HG03565 (cell line): ENCODE measurements at regions not wholly inside any gene's neighbourhood (a gene's known extent, or its start where the extent isn't known, plus 50 kb on each side); places are given as distances from the start of the nearest gene placed in this dataset.

ENCODE experiments used
- ATAC-seq: cut with Tn5 transposase; IDR thresholded peaks from one replicate; pipeline ENCODE4 v1.9.1; 2021; ENCODE audit warnings: mild to moderate bottlenecking, moderate library complexity; ENCODE audit not compliant: unreplicated experiment

DNA sequence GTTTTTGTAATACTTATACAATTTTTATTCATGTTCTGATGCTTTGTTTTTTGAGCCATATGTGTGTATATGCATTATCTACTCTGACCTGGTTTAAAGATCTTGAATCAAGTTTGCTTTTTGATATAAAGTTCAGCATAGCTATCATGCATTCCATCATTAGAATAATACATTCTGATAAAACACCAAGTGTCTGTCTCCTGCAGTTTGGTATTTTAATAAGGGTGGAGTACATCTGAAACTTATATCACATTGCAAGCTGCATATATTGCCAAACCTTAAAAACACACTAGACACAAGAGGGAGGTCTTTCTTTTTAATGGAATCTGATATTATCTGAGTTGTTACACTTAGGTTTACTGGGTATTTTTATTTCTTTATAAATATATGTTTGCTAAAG, 102.8 kb upstream of the ADAMTSL1 start:
- ATAC-seq: no peak

DNA sequence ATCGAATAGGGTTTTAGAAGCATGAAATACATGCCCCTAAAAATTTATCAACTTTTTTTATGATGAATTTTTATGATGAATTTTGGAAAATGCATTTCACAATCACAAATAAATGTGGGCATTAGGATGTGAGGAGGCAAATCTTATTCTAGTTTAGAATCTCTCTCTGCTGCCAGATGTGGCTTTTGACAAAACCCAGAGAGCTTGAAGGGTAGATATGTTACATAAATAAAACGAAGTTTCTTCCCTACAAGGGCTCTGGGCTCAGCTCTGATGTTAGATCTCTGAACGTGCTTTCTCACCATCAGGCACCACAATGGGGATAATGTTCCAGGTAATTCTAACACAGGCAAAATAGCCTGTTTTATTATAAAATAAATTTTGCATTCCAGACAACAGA, 102.3 kb upstream of the ADAMTSL1 start:
- no peak for ATAC-seq

DNA sequence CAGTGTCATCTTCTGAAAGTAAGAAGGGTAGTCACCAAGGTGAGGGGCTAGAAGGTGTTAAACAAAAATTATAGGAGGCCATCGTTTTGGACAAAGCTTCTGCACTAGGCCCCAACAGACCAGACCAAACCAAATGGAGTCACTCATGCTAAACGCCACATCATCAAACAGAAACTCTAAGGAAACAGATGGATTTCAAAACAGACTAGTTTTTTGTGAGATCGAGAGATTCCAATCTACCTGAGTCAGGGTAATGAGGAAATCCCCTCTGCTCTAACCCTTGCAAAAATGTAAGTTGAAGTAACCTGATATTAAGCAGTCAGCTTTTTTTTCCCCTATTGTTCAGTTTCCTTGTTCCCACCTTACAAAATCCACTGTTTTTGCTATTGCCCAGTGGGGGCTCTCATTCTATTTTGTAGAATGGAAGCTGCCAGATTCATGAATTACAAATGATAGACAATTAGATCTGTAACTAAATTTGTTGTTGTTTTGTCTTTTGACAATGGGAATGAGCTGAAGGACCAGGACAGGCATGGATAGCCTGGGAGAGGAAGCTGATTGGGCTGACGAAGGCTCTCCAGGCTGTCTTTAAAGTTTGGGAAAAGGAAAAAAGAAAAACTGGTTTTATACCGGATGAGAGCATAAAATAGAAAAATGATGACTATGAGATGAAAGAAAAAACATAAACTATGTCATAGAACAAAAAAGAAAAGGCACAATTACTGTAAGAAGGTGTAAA, 94.7 kb upstream of the ADAMTSL1 start:
- no peak for ATAC-seq

DNA sequence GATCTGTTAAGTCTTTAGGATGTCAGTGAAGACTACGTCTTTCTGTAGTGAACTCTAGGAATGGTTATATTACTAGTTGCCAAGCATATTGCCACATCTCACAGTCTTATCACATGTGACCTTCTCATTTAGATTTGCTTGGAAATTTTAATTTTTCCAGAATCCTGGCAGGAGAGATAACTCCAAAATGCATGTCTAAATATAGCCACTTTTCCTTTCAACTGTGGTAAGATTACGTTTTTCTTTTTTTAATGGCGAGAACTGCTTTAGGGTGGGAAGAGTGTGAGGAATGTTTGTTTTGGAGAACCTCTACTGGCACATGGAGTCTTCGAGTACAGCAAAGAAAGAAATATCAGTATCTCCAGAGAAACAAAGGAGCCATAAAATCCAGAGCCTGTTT, 91.7 kb upstream of the ADAMTSL1 start:
- ATAC-seq: no peak

DNA sequence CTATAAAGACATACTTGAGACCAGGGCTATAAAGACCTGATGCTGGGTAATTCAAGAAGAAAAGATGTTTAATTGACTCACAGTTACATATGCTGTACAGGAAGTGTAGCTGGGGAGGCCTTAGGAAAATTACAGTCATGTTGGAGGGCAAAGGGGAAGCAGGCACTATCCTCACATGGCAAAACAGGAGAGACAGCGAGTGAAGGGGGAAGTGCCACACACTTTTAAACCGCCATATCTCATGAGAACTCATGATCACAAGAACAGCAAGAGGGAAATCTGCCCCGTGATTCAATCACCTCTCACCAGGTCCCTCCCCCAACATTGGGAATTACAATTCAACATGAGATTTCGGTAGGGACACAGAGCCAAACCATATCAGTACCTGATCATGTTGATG, 89.9 kb upstream of the ADAMTSL1 start:
- no peak for ATAC-seq

GRCh38 chr9:18385696-18386490, 88.1 kb upstream of the ADAMTSL1 start:
- no peak for ATAC-seq

DNA sequence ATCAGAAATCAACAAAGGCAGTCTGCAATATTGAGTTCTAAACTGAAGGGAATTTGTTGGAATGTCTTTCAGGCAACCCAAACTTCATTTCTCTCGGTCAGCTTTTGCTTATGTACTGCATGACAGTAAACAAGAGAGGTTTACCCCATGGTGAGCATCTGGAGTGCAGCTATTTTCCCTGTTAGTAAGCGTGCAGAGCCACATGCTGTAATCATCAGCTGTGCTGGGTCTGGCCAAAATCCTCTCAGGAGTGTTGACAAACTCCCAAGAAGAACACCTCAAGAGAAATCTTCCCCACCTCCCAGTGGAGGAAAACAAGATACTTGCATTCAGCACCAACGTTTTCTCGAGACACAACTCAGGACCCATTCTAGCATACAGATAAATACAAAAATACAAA, 83.6 kb upstream of the ADAMTSL1 start:
- ATAC-seq: no peak

- ATAC-seq: no peak
These were observed 80.4 kb upstream of the ADAMTSL1 start for GRCh38 chr9:18393340-18394130.

GRCh38 chr9:18394847-18395351, 79.1 kb upstream of the ADAMTSL1 start:
- no peak for ATAC-seq

DNA sequence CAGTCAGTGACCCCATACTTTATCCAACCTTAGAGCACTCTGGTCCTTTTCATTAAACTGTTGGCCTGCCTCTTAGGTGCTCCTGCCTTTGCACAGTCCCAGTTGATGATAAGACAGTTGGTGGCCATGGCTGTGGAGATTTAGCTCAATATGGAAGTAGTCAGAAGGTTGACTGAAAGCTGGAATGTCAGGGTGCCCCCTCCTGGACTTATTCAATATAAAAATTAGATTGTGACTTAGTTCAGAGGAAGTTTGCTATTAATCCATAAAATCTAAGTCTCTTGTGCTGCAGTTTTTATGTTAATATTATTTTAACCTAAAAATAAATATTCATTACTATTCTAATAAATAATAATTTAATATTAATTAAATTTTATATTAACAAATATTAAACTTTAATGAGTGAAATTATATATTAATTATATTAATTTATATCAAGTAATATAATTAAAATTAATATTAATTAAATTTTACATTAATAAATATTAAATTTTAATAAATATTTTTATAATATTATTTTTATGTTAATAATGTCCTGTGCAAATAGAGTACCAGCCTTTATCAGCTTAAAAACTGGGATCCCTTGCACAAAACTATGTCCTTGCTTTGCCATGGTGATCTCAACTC, 77.7 kb upstream of the ADAMTSL1 start:
- ATAC-seq: no peak

DNA sequence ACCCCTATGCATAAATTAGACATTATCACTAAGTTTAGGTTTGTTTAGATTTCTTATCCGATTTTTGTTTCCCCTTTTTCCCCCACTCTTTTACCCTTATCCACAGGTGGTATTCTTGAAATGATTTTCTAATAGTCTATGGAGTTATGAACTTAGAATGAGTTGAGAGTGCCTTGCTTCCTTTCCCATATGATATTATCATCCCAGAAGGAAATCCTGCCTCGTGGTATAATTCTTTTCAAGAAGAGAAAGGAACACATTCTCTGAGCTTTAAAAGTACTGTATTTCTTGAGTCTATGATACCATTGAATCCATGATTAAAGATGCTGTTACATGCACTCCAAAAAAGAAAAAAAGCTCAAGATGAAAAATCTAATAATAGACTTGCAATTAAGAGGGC, 76.9 kb upstream of the ADAMTSL1 start:
- ATAC-seq: no peak

DNA sequence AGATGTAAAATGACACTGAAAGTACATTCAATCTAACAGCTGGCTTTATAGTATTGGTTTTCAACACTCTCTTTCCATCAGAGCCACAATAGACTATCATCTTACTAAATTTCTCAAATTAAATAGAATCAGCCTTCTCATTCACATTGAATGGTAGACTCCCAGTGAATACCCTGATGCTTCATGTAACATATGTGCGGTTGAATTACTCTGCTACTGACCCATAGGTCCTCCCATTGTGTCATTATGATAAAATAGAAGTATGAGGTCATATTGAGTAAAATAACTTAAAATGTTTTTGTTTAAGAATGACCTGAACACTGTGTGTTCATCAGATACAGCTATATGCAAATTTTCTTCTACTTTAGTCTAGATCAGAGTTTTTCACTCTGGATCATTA, 75.9 kb upstream of the ADAMTSL1 start:
- no peak for ATAC-seq

DNA sequence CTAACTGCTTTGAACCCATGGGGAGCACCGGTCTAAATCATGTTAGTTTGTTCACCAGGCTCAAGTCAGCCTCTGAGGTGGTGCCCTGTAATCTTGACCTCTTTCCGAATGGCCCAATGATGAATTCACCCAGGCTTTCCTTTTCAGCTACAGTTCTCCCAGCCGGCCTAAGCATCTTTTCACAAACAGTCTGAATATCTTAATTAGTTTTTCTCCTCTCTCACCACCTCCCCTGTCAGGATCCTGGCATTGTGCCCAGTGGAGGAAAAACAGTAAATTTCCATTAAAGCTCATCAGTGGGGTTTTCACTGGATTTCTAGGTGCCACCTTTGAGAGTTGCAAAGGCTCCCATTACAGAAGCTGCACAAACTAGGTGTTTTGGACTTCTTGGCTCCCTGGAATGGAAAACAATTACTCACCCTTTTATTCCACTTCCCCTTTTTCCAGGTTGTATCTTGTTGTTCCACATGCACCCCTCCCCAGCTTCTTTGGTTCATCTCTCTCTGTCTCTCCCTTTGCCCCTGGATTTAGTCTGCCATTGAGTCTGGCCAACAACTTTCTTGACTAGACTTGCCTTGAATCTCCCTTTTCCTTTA, 69.4 kb upstream of the ADAMTSL1 start:
- ATAC-seq: no peak

DNA sequence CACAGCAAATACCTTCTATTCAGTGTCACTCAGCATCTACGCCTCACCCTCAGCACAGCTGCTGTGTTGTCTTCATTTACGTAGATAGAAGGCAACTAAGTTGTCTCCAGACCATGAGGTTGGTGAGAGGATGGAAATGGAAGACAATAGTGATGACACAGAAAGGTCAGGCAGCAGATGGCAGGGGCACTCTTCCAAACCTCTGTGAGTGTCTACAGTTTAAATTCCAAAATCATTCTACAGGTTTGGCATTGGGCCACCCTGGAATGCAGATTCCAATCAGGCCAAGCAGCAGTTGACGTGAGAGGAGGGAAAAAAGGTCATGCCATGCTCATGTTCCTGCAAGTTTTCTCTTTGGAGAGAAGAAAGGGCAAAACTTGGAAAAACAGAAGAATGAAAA, 68.7 kb upstream of the ADAMTSL1 start:
- no peak for ATAC-seq

- no peak for ATAC-seq
These were observed 63.0 kb upstream of the ADAMTSL1 start for GRCh38 chr9:18410983-18411382.

DNA sequence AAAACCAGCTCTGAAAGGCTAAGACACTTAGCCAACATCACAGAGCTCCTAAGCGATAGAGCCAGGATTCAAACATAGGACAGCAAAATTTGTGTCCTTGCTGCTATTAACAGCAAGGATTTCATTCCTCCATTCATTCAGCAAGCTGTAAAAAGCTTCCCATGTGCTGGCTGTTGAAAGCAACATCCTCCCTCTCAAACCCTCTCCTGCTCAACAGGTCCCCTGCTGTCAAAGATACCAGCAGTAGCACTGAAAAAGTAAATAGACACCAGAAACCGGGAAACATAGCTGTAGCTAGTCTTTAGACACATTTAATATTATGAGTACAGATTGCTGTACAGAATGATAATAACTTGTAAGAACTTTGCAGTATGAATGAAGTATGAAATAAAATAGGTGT, 52.6 kb upstream of the ADAMTSL1 start:
- ATAC-seq: no peak

- no peak for ATAC-seq
These were observed 51.5 kb upstream of the ADAMTSL1 start for GRCh38 chr9:18422296-18423036.

- no peak for ATAC-seq
These were observed 50.0 kb upstream of the ADAMTSL1 start for GRCh38 chr9:18423791-18424531.
